Stromal cell of bone marrow (primary cell): ENCODE measurements at regions not wholly inside any gene's neighbourhood (a gene's known extent, or its start where the extent isn't known, plus 50 kb on each side); places are given as distances from the start of the nearest gene placed in this dataset.

Source experiments
- DNase-seq: peaks from one replicate; pipeline ENCODE4 v3.0.0-alpha.2; 2012; ENCODE audit warnings: low read depth

DNA sequence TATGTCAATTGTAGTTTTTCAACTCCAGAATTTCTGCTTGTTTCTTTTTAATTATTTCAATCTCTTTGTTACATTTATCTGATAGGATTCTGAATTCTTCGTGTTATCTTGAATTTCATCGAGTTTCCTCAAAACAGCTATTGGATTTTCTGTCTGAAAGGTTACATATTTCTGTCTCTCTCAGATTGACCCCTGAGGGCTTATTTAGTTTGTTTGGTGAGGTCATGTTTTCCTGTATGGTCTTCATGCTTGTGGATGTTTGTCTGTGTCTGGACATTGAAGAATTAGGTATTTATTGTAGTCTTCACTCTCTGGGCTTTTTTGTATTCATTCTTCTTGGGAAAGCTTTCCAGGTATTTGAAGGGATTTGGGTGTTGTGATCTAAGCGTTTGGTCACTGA is 85.6 kb downstream of the SNAPC1 start:
- DNase-seq, result no peak

DNA sequence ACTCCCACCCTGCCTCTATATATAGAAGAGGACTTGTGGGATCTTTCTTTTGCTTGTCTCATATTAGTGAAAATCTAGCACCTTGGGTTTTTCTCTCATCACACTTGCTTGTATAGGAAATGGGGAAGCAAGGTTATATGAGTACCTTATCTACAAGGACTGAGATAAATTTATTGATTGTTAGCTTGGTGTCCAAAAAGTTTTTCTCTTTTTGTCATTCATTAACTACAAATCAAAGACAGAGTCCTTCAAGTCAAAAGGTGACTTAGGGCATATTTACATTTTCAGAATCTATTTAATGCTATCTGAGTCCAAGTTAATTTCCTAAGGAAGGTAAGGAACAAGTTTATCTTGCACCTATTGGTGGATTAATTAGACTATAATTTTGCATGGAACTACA is 92.7 kb downstream of the SNAPC1 start:
- no peak for DNase-seq

DNA sequence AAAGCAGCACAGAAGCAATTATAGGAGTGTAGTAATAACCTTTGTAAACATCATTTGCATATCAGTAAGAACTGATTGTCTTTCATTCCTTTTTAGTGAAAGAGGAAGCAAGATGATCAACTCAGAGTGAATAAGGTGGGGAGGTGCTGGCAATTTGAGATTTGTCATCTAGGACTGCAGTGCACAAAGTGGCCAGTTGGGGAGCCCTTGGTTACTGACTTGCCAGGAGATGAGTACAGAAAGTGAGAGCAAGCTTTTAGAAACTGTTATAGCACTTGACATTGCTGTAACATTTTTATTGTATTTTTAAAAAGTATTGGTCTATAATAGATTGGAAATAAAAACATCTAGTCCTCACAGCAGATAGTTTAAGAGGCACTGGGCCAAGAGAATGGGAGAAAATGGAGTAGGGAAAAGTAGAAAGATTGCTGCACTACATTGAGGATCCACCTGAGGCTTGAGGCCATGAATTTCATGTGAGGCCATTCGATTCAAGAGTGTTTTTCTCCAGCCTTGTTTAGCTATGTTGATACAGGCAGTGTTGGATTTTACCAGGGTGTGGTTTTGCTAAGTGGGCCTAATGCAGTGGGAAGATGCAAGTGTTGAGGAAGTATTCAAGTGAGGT is 98.2 kb downstream of the SNAPC1 start:
- DNase-seq, result no peak

DNA sequence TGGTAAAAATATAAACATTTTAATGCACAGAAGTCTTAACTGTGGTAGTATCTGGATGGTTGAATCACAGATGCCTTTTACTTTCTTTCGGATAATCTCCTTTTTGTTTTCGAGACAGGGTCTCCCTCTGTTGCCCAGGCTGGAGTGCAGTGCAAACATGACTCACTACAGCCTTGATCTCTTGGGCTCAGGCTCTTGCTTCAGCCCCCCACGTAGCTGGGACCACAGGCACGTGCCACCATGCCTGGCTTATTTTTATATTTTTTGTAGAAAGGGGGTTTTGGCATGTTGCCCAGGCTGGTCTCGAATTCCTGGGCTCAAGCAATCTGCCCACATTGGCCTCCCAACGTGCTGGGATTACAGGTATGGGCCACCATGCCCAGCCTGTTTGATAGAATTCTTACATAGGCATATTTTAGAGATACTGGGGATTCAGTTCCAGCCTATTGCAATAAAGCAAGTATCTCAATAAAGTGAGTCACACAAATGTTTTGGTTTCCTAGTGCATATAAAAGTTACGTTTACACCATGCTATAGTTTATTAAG is 99.2 kb downstream of the SNAPC1 start:
- no peak for DNase-seq

DNA sequence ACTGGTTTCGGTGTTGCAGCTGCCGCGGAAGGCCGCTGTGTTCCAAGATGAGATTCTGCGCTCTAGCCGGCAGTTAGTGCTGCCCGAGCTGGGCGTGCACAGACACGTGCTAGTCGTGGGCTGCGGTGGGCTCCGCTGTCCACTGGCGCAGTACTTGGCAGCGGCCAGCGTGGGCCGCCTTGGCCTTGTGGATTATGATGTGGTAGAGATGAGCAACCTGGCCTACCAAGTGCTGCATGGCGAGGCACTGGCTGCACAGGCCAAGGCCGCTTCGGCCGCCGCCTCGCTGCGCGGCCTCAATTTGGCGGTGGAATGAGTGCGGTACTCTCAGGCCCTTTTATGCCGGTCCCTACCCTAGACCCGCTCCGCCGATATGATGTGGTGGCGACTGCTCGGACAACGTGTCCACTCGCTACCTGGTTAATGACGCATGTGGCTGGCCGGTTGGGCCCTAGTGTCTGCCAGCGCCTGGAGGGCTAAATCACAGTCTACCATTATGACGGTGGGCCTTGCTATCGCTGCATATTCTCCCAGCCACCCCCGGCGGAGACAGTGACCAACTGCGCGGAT is 102.2 kb downstream of the SNAPC1 start:
- no peak for DNase-seq

DNA sequence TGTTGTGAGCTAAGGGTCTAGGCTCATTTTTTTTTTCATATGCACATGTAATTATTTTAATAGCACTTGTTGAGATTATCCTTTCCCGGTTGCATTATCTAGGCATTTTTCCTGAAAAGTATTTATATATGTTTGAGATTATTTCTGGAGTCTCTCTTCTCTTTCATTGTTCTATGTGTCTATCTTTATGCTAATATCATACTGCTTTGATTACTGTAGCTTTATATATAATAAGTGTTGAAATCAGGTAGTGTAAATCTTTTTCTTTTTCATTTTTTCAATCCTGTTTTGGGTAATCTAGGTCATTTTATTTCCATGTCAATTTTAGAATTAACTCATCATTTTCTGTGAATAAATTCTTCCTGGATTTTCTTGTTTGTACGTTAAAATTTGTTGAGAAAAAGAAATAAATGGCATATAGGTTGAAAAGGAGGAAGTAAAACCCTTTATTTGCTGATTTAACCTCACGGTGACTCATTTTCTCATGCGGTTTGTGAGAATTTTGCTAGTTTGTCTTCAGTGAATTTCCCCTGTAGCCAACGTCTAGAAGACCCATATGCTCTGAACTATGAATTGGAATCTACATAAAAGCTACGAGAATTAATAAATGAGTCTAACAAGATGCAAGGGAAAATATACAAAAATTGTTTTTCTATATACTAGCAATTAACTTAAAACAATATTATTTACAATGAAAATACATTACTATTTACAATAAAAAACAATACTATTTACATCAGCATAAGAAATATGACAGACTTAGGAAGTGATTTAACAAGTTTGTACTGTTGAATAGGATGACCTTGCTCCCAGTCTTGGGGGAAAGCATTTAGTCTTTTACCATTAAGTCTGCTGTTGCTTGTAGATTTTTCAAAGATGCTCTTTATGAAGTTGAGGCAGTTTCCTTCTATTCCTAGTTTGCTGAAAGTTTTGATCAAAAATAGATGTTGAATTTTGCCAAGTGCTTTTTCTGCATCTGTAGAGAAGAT is 105.0 kb downstream of the SNAPC1 start:
- DNase-seq, result no peak

DNA sequence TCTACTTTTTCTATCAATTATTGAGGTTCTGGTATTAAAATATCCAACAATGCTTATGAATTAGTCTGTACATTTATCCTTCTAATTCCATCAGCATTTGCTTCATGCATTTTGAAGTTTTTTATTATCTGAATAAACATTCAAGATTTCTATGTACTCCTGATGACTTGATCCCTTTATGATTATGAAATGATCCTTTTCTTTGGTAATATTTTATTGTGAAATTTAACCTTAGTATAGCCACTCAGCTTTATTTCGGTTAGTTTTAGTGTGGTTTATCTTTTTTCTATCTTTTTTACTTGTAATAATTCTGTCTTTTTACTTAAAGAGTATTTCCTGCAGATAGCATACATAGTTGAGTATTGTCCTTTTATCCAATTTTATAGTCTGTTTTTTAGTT is 106.6 kb downstream of the SNAPC1 start:
- no peak for DNase-seq

DNA sequence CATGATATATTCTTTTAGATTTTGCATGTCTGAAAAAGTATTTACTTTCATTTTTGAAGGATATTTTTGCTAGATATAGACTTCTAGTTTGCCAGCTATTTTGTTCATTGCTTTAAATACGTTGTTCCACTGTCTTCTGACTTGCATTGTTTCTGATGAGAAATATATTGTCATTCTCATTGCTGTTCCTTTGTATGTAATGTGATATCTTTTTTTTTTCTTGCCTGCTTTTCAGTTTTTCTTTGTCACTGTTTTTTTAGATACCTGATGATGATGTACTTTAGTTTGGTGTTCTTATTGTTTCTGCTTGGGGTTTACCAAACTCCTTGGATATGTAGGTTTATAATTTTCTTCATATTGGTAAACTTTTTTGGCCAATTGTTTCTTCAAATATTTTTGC is 107.9 kb downstream of the SNAPC1 start:
- DNase-seq, result no peak

DNA sequence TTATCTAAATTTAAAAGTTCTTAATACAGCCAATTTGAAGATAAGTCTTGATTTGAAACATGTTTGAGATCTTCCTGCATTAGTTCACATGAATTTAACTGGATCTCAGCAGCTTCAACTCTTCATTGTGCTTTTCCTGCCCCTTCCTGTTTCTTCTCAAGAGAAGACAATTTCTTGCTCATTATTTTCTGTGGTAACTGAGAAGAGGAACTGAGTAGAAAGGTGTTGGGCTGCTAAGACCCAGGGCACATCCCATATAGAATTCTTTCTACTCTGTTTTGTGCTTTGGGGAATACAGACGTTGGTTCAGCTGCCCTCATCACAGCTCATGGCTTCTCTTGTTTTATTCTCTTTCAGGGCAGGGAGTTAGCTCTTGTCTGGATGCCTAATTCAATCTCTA is 110.2 kb downstream of the SNAPC1 start:
- DNase-seq, result no peak

DNA sequence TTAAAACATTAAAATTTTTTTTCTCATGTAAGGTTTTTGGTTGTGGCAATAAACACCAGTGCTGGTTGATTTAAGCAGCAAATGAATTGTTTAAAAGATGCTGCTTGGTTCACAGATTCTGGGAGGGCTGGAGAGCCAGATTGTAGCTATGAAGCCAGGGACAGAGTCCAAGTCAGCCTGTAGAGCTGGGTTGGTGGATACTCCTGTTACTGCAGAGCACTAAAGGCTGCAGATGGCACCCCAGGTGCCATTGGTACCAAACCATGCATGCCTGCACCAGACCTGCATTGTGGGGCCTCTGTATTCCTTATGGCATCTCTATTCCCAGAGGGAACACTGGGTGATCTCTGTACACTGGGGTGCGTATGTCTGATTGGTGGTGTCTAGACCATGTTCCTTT is 113.3 kb downstream of the SNAPC1 start:
- DNase-seq, result no peak

DNA sequence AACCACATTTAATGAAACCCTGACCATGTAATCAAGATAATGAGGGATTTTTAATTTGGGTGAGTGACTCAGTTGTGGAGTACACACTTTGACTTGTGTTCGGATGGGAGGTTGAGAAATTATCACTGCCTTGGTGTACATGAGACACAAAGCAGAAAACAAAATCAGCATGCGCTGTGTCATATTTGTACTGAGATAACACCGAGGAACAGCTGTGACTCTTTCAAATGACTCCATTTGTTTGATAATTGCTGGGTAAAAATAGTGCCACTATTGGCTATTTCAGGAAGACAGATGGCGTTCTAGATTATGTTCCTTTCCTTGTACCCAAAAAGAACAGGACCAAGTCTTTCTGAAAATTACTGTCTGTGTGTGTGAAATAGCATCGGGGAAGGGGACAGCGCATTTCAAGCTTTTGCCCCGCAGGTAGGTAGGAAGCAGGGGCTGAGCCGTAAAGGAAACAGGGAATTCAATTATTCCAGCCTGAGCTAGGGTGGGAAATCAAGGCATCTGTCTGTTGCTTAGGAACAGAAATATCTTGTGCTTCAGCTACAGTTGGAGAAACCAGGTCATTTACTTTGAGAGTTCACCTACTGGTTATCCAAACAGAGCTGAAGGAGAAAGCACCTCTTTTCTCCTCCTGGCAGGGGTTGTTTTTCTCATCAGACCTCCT is 114.3 kb downstream of the SNAPC1 start:
- DNase-seq, result no peak

DNA sequence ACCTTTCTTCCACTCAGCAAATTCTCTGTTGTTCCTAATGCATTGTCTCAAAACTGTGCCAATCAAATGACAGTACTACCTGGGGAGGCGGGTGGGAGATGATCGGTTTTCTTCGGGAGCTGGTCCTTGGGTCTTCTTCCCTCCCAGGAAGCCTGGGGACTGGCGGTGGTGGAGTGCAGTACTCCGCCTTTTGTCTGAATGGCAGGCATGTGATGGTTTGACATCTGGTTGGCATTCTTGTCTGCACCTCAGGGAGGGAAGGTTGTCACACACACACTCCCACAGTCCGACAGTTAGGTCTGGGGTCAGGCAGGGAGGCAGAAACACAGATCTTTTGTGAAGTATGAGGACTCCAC is 114.8 kb downstream of the SNAPC1 start:
- DNase-seq, result no peak

DNA sequence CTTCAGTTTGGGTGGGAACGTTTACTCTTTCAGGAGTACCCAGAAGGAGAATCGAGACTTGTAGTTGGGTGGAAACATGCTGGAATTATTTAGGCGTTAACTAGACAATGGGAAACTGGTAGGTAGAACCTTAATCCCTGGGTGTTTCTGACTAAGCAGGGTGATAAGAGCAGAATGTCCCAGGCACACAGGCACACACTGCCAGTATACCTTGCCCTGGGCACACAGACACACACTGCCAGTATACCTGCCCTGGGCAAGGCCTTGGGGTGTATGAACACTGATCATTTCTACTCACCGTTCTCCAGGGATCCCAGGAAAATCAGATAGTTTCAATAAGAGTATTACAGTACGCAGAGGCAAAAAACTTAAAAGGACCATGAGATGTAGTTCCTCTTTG is 115.5 kb downstream of the SNAPC1 start:
- DNase-seq, result no peak

DNA sequence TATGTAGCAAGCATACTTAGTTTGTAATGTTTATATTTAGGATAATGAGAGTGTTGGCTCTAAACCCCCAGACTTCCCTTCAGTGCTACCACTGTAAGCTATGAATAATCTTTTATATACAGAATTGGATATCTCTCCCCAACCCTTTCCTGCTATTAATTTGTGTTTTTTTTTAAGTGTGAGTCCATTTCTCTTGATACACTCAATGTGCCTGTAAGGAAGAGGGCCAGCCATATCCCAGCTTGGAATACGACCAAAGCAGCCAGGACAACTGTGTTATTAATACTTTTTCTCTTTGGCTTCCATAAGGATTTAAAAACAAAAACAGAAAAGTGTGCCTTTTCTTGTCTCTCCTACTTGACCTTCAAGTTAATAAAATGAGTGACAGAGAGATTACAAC is 116.7 kb downstream of the SNAPC1 start:
- no peak for DNase-seq

DNA sequence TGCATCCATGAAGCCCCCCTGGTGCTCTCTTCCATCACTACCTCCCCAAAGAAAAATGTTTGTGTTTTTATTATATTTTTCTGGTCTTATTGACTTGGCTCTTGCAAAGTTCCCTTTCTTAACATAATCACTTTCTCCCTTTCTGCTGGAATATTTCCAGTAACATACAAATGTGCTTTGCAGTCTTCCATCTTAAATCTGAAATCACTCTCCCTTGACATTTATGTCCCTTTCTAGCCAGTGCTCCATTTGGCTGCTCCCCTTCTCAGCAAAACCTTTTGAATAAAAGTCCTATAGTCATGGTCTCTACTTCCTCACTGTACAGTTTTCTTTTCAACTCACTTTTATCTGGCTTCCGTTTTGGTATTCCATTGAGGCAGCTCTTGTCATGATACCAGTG is 118.8 kb downstream of the SNAPC1 start:
- DNase-seq, result no peak

DNA sequence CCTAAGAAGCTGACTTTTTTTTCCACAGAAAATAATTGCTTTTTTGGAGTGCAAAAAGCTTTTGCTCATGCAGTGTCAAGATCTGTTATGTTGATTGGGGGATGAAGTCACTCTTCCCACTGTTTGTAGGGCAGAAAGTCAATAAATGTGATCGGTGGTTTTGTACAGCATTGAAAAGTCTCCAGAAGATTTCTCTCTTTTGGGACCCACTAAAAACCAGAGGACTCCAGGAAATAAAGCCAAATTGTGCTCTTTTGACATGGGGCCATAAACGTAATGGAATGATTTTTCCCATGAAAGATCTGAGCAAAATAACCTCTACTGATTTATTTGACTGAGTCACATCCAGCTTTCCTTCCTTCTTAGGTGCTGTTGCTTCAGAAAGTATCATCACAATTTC is 122.5 kb downstream of the SNAPC1 start:
- no peak for DNase-seq

DNA sequence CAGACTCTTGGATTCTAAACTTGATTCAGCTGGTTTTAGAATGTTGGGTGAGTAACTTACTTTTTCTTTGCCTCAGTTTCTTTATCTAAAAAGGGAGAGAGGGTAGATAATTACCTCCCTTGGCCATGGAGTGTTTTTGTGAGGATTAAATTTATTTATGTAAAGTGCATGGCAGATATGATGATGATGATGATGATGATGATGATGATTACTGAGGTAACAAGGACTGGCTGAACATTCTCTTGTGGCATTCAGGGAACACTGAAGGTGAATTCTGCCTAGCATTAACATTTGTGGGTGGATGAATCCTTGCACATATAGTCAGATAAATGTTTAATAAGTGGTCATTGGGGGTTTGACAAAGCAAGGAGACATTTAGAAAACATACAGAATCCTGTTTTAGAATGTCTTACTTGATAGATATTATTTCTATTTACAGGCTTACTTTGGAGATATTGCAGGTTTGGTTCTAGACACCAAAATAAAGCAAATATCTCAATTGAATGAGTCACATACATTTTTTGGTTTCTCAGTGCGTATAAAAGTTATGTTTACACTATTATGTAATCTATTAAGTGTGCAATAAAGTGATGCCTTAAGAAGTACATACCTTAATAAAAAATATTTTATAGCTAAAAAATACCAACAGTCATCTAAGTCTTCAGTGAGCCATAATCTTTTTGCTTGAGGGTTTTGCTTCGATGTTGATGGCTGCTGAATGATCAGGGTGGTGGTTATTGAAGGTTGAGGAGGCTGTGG is 123.2 kb downstream of the SNAPC1 start:
- no peak for DNase-seq

DNA sequence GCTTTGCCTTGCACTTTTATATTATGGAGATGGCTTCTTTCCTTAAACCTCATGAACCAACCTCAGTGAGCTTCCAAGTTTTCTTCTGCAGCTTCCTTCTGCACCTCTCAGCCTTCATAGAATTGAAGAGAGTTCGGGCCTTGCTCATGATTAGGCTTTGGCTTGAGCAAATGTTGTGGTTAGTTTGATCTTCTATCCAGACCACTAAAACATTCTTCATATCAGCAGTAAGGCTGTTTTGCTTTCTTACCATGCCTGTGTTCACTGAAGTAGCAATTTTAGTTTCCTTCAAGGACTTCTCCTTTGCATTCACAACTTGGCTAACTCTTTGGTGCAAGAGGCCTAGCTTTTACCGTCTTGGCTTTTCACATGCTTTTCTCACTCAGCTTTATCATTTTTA is 125.4 kb downstream of the SNAPC1 start:
- DNase-seq, result no peak

DNA sequence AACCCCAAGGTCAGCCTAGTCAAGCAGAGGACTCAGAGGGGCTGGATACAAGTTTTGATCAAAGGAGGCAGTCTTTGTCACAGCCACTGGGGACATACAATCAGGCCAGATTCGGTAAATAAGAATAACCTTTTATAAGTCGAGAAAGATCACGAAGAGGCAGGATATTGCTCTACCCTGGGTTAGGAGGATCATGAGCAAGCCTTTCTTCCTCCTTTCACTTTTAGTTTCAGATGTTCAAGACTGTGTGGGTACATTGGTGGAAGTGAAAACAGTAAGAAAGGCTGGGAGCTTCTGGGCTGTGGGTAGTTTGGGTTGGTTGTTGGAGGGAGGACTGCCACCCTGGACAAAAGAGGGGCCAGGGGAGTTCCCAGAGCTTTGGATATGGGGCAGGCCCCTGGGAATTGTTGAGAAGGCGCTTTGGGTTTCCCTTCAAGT is 127.7 kb downstream of the SNAPC1 start:
- no peak for DNase-seq

DNA sequence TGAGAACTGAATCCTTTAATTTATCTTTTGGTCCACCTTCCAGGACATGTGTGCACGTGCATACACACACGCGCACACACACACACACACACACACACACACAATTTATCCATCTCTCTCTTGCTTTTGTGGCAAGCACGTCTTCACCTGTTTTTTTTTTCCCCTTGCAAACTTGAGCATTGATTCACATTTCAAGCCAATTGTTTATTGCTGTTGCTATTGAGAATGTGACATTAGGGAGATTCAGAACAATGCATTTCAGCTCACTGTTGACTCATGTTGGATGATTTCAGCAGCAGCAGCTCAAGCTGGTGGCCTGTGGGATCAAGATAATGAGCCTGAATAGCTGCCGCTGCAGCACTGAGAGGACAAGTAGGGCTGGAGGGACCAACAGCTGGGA is 128.9 kb downstream of the SNAPC1 start:
- peak; percentile 6 for DNase-seq

DNA sequence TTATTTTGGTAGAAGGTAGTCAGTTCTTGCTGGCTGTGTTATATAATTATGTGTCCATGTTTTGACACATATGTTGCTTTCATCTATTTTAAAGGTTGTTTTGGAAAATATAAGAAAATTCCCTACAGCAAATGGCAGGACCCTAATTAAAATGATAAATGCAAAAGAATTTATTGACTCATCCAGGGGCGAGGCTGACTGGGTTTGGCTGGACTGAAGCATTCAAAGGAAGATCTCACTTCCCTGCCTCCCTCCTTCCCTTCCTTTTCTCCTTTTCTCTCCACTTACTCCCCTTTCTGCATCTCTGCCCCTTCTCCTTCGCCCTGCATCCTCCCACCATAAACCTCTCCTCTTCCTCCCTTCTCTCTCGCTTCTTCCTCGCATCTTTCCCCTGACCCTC is 129.6 kb downstream of the SNAPC1 start:
- no peak for DNase-seq
